Fibroblast of peridontal ligament (primary cell): ENCODE measurements at regions not wholly inside any gene's neighbourhood (a gene's known extent, or its start where the extent isn't known, plus 50 kb on each side); places are given as distances from the start of the nearest gene placed in this dataset.

Experiments used
- DNase-seq: peaks from one replicate; pipeline ENCODE4 v3.0.0-alpha.2; 2010; ENCODE audit errors: extremely low read depth

GRCh38 chr5:52673495-52673894, 114.2 kb upstream of the ITGA1 start:
- no peak for DNase-seq

- DNase-seq: peak; percentile 92
Measured at GRCh38 chr5:52674815-52675545, 112.7 kb upstream of the ITGA1 start.

- no peak for DNase-seq
Measured at GRCh38 chr5:52682492-52682891, 105.2 kb upstream of the ITGA1 start.

- peak; percentile 35 for DNase-seq
Measured at GRCh38 chr5:52684051-52684450, 103.7 kb upstream of the ITGA1 start.

- DNase-seq: no peak
Measured at GRCh38 chr5:52685566-52685965, 102.2 kb upstream of the ITGA1 start.

- DNase-seq: no peak
Measured at GRCh38 chr5:52685971-52686370, 101.7 kb upstream of the ITGA1 start.

- peak; percentile 41 for DNase-seq
Measured at GRCh38 chr5:52690236-52690768, 97.4 kb upstream of the ITGA1 start.

GRCh38 chr5:52692039-52692438, 95.7 kb upstream of the ITGA1 start:
- peak; percentile 60 for DNase-seq

GRCh38 chr5:52692606-52693005, 95.1 kb upstream of the ITGA1 start:
- no peak for DNase-seq

GRCh38 chr5:52693280-52693679, 94.4 kb upstream of the ITGA1 start:
- peak; percentile 55 for DNase-seq

- no peak for DNase-seq
Measured at GRCh38 chr5:52693836-52694235, 93.9 kb upstream of the ITGA1 start.

- DNase-seq: no peak
Measured at GRCh38 chr5:52694648-52695047, 93.1 kb upstream of the ITGA1 start.

- DNase-seq: no peak
Measured at GRCh38 chr5:52702877-52703276, 84.8 kb upstream of the ITGA1 start.

GRCh38 chr5:52703321-52703720, 84.4 kb upstream of the ITGA1 start:
- DNase-seq: no peak

- DNase-seq: no peak
Measured at GRCh38 chr5:52705720-52706119, 82.0 kb upstream of the ITGA1 start.

- no peak for DNase-seq
Measured at GRCh38 chr5:52706775-52707174, 80.9 kb upstream of the ITGA1 start.

- no peak for DNase-seq
Measured at GRCh38 chr5:52707616-52708015, 80.1 kb upstream of the ITGA1 start.

- DNase-seq: no peak
Measured at GRCh38 chr5:52708463-52708862, 79.3 kb upstream of the ITGA1 start.

- no peak for DNase-seq
Measured at GRCh38 chr5:52709167-52709925, 78.4 kb upstream of the ITGA1 start.

GRCh38 chr5:52710310-52710971, 77.3 kb upstream of the ITGA1 start:
- no peak for DNase-seq

GRCh38 chr5:52710972-52711596, 76.6 kb upstream of the ITGA1 start:
- DNase-seq: peak; percentile 8

GRCh38 chr5:52712354-52712753, 75.4 kb upstream of the ITGA1 start:
- DNase-seq: no peak
